ENCODE measurements at regions not wholly inside any gene's neighbourhood (a gene's known extent, or its start where the extent isn't known, plus 50 kb on each side); places are given as distances from the start of the nearest gene placed in this dataset.

DNA sequence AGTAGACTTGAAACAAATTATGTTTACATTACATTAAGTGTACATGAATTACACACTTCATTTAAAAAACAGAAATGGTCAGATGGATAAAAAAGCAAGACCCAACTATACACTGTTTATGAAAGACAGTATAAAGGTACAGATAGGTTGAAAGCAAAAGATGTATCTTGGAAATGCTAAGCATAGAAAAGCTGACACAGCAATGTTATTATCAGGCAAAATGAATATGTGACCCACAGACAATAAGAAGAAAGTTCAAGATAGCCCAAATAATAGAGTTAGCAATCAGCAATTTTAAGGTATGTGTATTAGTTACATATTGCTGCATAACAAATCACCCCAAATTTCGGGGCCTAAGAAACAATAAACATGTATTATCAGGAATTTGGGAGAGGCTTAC, 153.5 kb downstream of the DHRS2 start:
- no peak for DNase-seq (ENCODE audit: extremely low spot score)
- POLR2A ChIA-PET: no interaction called here
- TF ChIP-seq FOXM1 (IDR thresholded peaks at IDR 0.05; ENCODE audit: borderline replicate concordance) (no peak), ZNF384 (IDR thresholded peaks at IDR 0.05) (no peak), L3MBTL2 (conservative IDR thresholded peaks at IDR 0.05) (no peak), FOXA1 (IDR thresholded peaks at IDR 0.05) (no peak)
- CTCF ChIA-PET: no interaction called here

DNA sequence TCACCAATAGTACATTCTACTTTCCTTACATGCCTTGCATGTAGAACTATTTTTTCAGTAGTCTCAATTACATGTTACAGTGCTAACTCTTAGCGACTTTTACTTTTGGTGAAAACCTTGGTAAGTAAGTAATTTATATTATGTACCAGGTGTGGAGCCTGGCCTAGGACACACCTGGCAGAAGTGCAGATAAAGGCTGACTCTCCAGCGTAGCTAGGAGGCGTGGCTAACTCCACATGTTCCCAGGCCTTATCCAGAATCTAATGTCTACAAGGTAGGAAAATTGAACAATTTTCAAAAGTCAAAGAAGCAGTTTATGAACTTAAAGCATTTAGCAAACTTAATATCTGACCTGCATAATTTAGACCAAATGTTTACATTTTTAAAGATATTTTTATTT, 157.4 kb downstream of the DHRS2 start:
- ChIA-PET POLR2A (no interaction called here), CTCF (no interaction called here)
- no peak for DNase-seq (ENCODE audit: extremely low spot score)
- TF ChIP-seq ZNF384 (IDR thresholded peaks at IDR 0.05) (no peak), FOXK2 (IDR thresholded peaks at IDR 0.05) (no peak), FOXA1 (IDR thresholded peaks at IDR 0.05) (no peak), L3MBTL2 (conservative IDR thresholded peaks at IDR 0.05) (no peak), NFRKB (IDR thresholded peaks at IDR 0.05) (no peak), ARNT (IDR thresholded peaks at IDR 0.05) (no peak), LEF1 (IDR thresholded peaks at IDR 0.05; ENCODE audit: borderline replicate concordance) (no peak), ELF4 (IDR thresholded peaks at IDR 0.05) (no peak), CTBP1 (IDR thresholded peaks at IDR 0.05; ENCODE audit: borderline replicate concordance) (no peak), HDGF (IDR thresholded peaks at IDR 0.05; ENCODE audit: borderline replicate concordance) (no peak), BHLHE40 (IDR thresholded peaks at IDR 0.05; ENCODE audit: borderline replicate concordance) (no peak), FOXM1 (IDR thresholded peaks at IDR 0.05; ENCODE audit: borderline replicate concordance) (no peak), TARDBP (IDR thresholded peaks at IDR 0.05) (no peak), SP1 (IDR thresholded peaks at IDR 0.05) (no peak), SUZ12 (IDR thresholded peaks at IDR 0.05) (no peak)
- TF ChIP-seq, protein P1, sequence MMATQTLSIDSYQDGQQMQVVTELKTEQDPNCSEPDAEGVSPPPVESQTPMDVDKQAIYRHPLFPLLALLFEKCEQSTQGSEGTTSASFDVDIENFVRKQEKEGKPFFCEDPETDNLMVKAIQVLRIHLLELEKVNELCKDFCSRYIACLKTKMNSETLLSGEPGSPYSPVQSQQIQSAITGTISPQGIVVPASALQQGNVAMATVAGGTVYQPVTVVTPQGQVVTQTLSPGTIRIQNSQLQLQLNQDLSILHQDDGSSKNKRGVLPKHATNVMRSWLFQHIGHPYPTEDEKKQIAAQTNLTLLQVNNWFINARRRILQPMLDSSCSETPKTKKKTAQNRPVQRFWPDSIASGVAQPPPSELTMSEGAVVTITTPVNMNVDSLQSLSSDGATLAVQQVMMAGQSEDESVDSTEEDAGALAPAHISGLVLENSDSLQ (IDR thresholded peaks at IDR 0.05): no peak

DNA sequence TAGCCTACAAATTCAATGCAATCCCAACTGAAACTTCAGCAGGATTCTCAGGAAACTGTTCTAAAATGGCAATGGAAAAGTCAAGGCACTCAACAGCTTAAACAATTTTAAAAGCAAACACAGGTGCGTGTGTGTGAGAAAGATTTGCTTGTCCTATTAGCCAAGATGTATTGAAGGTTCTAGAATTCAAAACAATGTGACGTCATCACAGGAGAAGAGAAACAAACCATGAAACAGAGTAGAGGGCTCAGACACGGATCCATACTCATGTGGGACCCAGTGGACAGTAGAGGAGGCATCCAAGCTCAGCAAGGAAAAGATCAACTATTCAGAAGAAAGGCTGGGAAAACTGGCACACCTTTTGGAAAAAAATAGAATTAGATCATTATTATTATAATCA, 152.8 kb upstream of the DHRS4 start:
- TF ChIP-seq TARDBP (IDR thresholded peaks at IDR 0.05) (no peak), SP1 (IDR thresholded peaks at IDR 0.05) (no peak), L3MBTL2 (conservative IDR thresholded peaks at IDR 0.05) (no peak), BHLHE40 (IDR thresholded peaks at IDR 0.05; ENCODE audit: borderline replicate concordance) (no peak), ARNT (IDR thresholded peaks at IDR 0.05) (no peak), SUZ12 (IDR thresholded peaks at IDR 0.05) (no peak), FOXA1 (IDR thresholded peaks at IDR 0.05) (no peak), FOXM1 (IDR thresholded peaks at IDR 0.05; ENCODE audit: borderline replicate concordance) (no peak), ZNF384 (IDR thresholded peaks at IDR 0.05) (no peak)
- TF ChIP-seq, protein P1 (IDR thresholded peaks at IDR 0.05): no peak
- ChIA-PET CTCF (no interaction called here), POLR2A (no interaction called here)
- no peak for DNase-seq (ENCODE audit: extremely low spot score)

DNA sequence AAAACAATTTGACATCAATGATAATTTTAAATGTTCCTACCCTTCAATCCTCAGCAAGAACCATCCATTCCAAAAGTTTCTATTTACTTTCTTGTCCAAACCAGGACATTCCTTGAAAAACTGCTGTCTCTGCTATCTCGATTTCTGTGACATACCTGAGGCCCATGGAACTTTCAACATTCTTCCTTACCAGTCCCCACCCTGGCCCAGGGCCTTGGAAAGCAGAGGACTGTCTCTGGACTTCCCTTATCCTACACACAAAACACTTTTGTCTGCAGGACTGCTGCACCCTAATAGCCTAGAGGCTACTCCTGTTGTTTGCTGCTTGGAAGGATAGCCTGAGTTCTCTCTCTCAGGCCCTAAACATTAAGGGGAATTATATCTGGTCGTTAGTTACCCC, 151.8 kb upstream of the DHRS4 start:
- ChIA-PET CTCF (no interaction called here), POLR2A (no interaction called here)
- DNase-seq (ENCODE audit: extremely low spot score): no peak

DNA sequence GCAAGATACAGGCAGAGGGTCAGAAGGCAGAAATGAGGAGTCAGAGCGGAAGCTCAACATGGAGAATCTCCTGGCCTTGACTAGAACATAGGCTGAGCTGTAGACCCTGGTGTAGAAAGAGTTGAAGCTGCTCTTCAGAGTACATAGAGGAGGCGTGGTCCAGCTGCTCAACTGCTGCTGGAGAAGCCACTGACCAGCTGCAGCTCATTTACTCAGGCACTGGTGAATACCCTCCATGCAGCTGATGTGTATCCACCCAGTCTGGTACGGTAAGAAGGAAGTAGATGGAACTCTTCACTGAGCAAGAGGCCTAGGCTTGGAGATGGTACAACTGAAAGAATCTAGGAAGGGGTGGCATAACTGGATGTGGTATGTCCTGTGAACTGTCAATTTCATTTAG, 148.8 kb upstream of the DHRS4 start:
- ChIA-PET CTCF (no interaction called here), POLR2A (no interaction called here)

More for the DNA sequence above, 151.8 kb upstream of the DHRS4 start:
- TF ChIP-seq, protein P1 (IDR thresholded peaks at IDR 0.05): no peak
- TF ChIP-seq SUZ12 (IDR thresholded peaks at IDR 0.05) (no peak), LEF1 (IDR thresholded peaks at IDR 0.05; ENCODE audit: borderline replicate concordance) (no peak), ELF4 (IDR thresholded peaks at IDR 0.05) (no peak), FOXK2 (IDR thresholded peaks at IDR 0.05) (no peak), ZNF384 (IDR thresholded peaks at IDR 0.05) (no peak), L3MBTL2 (conservative IDR thresholded peaks at IDR 0.05) (no peak), FOXA1 (IDR thresholded peaks at IDR 0.05) (no peak), ARNT (IDR thresholded peaks at IDR 0.05) (no peak), BHLHE40 (IDR thresholded peaks at IDR 0.05; ENCODE audit: borderline replicate concordance) (no peak), CTBP1 (IDR thresholded peaks at IDR 0.05; ENCODE audit: borderline replicate concordance) (no peak), NFRKB (IDR thresholded peaks at IDR 0.05) (no peak), SP1 (IDR thresholded peaks at IDR 0.05) (no peak), HDGF (IDR thresholded peaks at IDR 0.05; ENCODE audit: borderline replicate concordance) (no peak), TARDBP (IDR thresholded peaks at IDR 0.05) (no peak), FOXM1 (IDR thresholded peaks at IDR 0.05; ENCODE audit: borderline replicate concordance) (no peak)

DNA sequence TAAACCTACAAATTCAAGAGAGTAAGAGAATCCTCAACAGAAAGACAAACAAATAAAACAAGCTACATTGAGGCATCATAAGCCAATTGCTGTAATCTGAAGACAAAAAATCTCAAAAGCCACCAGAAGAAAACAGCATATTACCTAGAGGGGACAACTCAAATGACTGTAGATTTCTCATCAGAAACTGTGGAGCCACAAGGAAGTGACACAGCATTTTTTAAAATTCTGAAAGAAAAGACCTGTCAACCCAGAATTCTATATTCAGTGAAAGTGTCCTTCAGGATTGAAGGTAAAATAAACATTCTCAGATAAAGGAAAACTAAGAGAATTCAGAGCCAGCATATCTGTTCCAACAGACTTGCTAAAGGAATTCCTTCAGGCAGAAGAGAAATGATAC, 147.8 kb upstream of the DHRS4 start:
- no peak for DNase-seq (ENCODE audit: extremely low spot score)
- POLR2A ChIA-PET: no interaction called here
- CTCF ChIA-PET: interaction anchor here (0.7 kb wide), 1 partner anchor 105 kb away, joined by 3 read pairs; no protein-coding TSS in a partner anchor
- TF ChIP-seq NFRKB (IDR thresholded peaks at IDR 0.05) (no peak), FOXA1 (IDR thresholded peaks at IDR 0.05) (no peak), SP1 (IDR thresholded peaks at IDR 0.05) (no peak), ELF4 (IDR thresholded peaks at IDR 0.05) (no peak), ARNT (IDR thresholded peaks at IDR 0.05) (no peak), CTBP1 (IDR thresholded peaks at IDR 0.05; ENCODE audit: borderline replicate concordance) (no peak), HDGF (IDR thresholded peaks at IDR 0.05; ENCODE audit: borderline replicate concordance) (no peak), FOXK2 (IDR thresholded peaks at IDR 0.05) (no peak)

More for the DNA sequence above, 148.8 kb upstream of the DHRS4 start:
- DNase-seq (ENCODE audit: extremely low spot score): no peak
- TF ChIP-seq SUZ12 (IDR thresholded peaks at IDR 0.05): no peak
- TF ChIP-seq ELF4 (IDR thresholded peaks at IDR 0.05): no peak
- TF ChIP-seq HDGF (IDR thresholded peaks at IDR 0.05; ENCODE audit: borderline replicate concordance): no peak
- no peak for TF ChIP-seq CTBP1 (IDR thresholded peaks at IDR 0.05; ENCODE audit: borderline replicate concordance)
- no peak for TF ChIP-seq ARNT (IDR thresholded peaks at IDR 0.05)

Measured in HEK293T (cell line).